Choroid plexus epithelial cell (primary cell): ENCODE measurements at regions not wholly inside any gene's neighbourhood (a gene's known extent, or its start where the extent isn't known, plus 50 kb on each side); places are given as distances from the start of the nearest gene placed in this dataset.

Source experiments
- DNase-seq: peaks from one replicate; pipeline ENCODE4 v3.0.0-alpha.2; 2010; ENCODE audit warnings: low read depth
- H3K4me3 ChIP-seq: 2 replicates; pipeline ENCODE4 v1.5.1; 2011; ENCODE audit warnings: low read depth, mild to moderate bottlenecking, control low read depth, low read length, moderate library complexity
- CTCF ChIP-seq: conservative IDR thresholded peaks from 2 replicates; pipeline ENCODE4 v1.5.1; 2011; ENCODE audit warnings: low read depth, mild to moderate bottlenecking, control low read depth, inconsistent platforms, low read length, moderate library complexity

- no peak overlapping the region for H3K4me3 ChIP-seq
- TF ChIP-seq CTCF = no peak
- no peak for DNase-seq
Measured at GRCh38 chr1:37317870-37318467, 156.4 kb upstream of the ZC3H12A start.

DNA sequence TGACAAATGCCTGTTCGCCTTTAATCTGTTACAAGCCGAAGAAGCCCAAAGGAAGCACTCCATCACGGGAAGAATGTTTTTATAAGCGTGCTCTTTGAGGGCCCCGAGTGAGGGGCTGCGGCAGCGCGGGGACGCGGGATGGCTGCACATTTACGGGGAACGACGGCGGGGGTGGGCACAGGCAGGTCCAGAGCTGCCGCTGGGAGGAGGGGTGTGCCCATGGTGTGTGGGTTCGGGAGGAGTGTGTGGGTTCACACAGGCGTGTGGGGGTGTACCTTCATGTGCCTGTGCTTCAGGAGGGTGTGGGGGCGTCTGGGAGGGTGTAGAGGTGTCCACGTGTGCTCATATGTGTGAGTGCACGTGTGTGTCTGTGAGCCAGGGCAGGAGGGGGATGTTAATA, 155.9 kb upstream of the ZC3H12A start:
- DNase-seq = no peak
- H3K4me3 ChIP-seq = no peak overlapping the region
- TF ChIP-seq CTCF = no peak

GRCh38 chr1:37319284-37319683, 155.1 kb upstream of the ZC3H12A start:
- no peak overlapping the region for H3K4me3 ChIP-seq
- DNase-seq = no peak
- TF ChIP-seq CTCF = no peak

DNA sequence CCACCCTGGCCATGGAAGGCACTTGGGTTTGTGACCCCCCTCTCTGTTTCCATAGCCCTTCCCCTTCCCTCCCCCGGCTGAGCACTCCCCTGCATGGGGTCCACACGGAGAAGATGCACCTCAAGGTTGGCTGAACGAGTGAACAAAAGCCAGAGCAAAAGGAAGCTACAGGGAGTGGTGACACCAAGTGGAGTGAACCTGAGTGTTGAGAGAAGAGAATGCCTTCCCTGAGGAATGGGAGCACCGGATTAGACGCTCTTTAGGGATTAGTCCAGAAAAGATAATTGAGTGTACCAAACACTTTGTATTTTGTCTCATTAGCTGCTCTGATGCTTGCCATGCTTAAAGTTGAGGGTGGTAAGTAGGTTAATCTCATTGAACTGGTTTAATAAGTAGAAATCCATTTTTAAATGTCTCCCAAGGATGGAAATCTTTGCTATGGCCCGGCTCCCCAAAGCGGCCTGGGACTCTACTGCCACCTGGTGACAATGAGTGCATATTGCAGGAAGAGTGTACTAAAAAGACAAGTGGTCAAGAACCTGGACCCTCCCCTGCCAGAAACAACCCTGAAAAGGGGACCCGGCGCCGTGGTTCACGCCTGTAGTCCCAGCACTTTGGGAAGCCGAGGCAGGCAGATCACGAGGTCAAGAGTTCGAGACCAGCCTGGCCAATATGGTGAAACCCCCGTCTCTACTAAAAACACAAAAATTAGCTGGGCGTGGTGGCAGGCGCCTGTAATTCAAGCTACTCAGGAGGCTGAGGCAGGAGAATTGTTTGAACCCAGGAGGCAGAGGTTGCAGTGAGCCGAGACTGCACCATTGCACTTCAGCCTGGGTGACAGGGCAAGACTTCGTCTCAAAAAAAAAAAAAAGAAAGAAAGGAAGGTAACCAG, 150.6 kb upstream of the ZC3H12A start:
- TF ChIP-seq CTCF = peak; percentile 79
- peak; percentile 44 for DNase-seq
- no peak overlapping the region for H3K4me3 ChIP-seq

- H3K4me3 ChIP-seq = no peak overlapping the region
- no peak for TF ChIP-seq CTCF
- no peak for DNase-seq
Measured at GRCh38 chr1:37325010-37325409, 149.4 kb upstream of the ZC3H12A start.

GRCh38 chr1:37325509-37326437, 148.6 kb upstream of the ZC3H12A start:
- DNase-seq = no peak
- TF ChIP-seq CTCF = no peak
- H3K4me3 ChIP-seq = no peak overlapping the region
